Stimulated activated naive B cell treated with anti-CD40 and anti-IgM and Interleukin-4, amounts not matched to agents 10 μg/mL and 1 μg/mL and 100 μg/mL, for 72 hours (primary cell): ENCODE measurements at regions not wholly inside any gene's neighbourhood (a gene's known extent, or its start where the extent isn't known, plus 50 kb on each side); places are given as distances from the start of the nearest gene placed in this dataset.

Source experiments
- ATAC-seq, 2 donors: fragments of 150-1000 bp; cut with Tn5 transposase; replicated peaks; 2 replicates each; pipeline ENCODE4 v1.10.0; 2021; ENCODE audit warnings: moderate library complexity in 1 of 2
- DNase-seq: peaks from one replicate; pipeline ENCODE4 v3.0.0; 2021
- H3K27ac Mint-ChIP-seq: one replicate; pipeline ENCODE4 v1.8.0; 2022; ENCODE audit warnings: mild to moderate bottlenecking, mixed read lengths
- H3K27me3 Mint-ChIP-seq, 2 donors: one replicate each; pipeline ENCODE4 v1.8.0; 2022; ENCODE audit warnings: mixed read lengths in 2 of 2
- H3K36me3 Mint-ChIP-seq, 2 donors: one replicate each; pipeline ENCODE4 v1.8.0; 2022; ENCODE audit warnings: mixed read lengths in 2 of 2, mild to moderate bottlenecking in 1 of 2
- H3K4me1 Mint-ChIP-seq, 2 donors: one replicate each; pipeline ENCODE4 v1.8.0; 2022; ENCODE audit warnings: mixed read lengths in 2 of 2, mild to moderate bottlenecking in 1 of 2
- H3K4me3 Mint-ChIP-seq, 2 donors: one replicate each; pipeline ENCODE4 v1.8.0; 2022; ENCODE audit warnings: mild to moderate bottlenecking in 2 of 2, mixed read lengths in 2 of 2, moderate library complexity in 1 of 2
- H3K9me3 Mint-ChIP-seq, 2 donors: one replicate each; pipeline ENCODE4 v1.8.0; 2022; ENCODE audit warnings: mixed read lengths in 2 of 2, mild to moderate bottlenecking in 1 of 2

- H3K27me3 Mint-ChIP-seq: no peaks in the 10 kb centered on the region
- peaks cover 0 to 1% of the 10 kb centered on the region in 2 donors for H3K9me3 Mint-ChIP-seq
- DNase-seq (no peak), ATAC-seq (no peak)
- H3K27ac Mint-ChIP-seq: no peak overlapping the region
- H3K4me1 Mint-ChIP-seq: peaks cover 17 to 23% of the 10 kb centered on the region in 2 donors
- no peak overlapping the region for H3K4me3 Mint-ChIP-seq
- no peaks in the 10 kb centered on the region for H3K36me3 Mint-ChIP-seq
These were observed 245.3 kb upstream of the ZPLD1 start for GRCh38 chr3:102189541-102189940.

- no peak for DNase-seq
- Mint-ChIP-seq H3K36me3 (no peaks in the 10 kb centered on the region), H3K27ac (no peak overlapping the region), H3K4me1 (peaks cover 19 to 27% of the 10 kb centered on the region in 2 donors), H3K4me3 (no peak overlapping the region), H3K27me3 (no peaks in the 10 kb centered on the region), H3K9me3 (peaks cover 0 to 1% of the 10 kb centered on the region in 2 donors)
- ATAC-seq: no peak
These were observed 244.7 kb upstream of the ZPLD1 start for GRCh38 chr3:102189956-102190723.

GRCh38 chr3:102192575-102192974 lies 242.2 kb upstream of the ZPLD1 start:
- no peaks in the 10 kb centered on the region for H3K9me3 Mint-ChIP-seq
- ATAC-seq (no peak), DNase-seq (no peak)
- H3K27ac Mint-ChIP-seq: no peak overlapping the region
- no peak overlapping the region for H3K4me3 Mint-ChIP-seq
- no peaks in the 10 kb centered on the region for H3K36me3 Mint-ChIP-seq
- H3K4me1 Mint-ChIP-seq: peaks cover 20 to 31% of the 10 kb centered on the region in 2 donors
- H3K27me3 Mint-ChIP-seq: no peaks in the 10 kb centered on the region

GRCh38 chr3:102193255-102193654 lies 241.6 kb upstream of the ZPLD1 start:
- Mint-ChIP-seq H3K36me3 (no peaks in the 10 kb centered on the region), H3K4me1 (peaks cover 20 to 31% of the 10 kb centered on the region in 2 donors), H3K9me3 (no peaks in the 10 kb centered on the region), H3K27ac (peak overlapping the region; percentile 20), H3K27me3 (no peaks in the 10 kb centered on the region), H3K4me3 (peak overlapping the region; percentile 2 to 4)
- ATAC-seq (peak; percentile 67 to 77), DNase-seq (no peak)

GRCh38 chr3:102194001-102194400 lies 240.8 kb upstream of the ZPLD1 start:
- H3K27ac Mint-ChIP-seq: no peak overlapping the region
- no peaks in the 10 kb centered on the region for H3K27me3 Mint-ChIP-seq
- H3K4me1 Mint-ChIP-seq: peaks cover 20 to 31% of the 10 kb centered on the region in 2 donors
- DNase-seq: no peak
- no peaks in the 10 kb centered on the region for H3K9me3 Mint-ChIP-seq
- peak in 1 of 2 donors; percentile 15 for ATAC-seq
- H3K4me3 Mint-ChIP-seq: no peak overlapping the region
- H3K36me3 Mint-ChIP-seq: no peaks in the 10 kb centered on the region

GRCh38 chr3:102194760-102195159 lies 240.1 kb upstream of the ZPLD1 start:
- Mint-ChIP-seq H3K36me3 (no peaks in the 10 kb centered on the region), H3K4me1 (peaks cover 18 to 31% of the 10 kb centered on the region in 2 donors), H3K4me3 (no peak overlapping the region), H3K27me3 (no peaks in the 10 kb centered on the region), H3K27ac (no peak overlapping the region), H3K9me3 (no peaks in the 10 kb centered on the region)
- ATAC-seq: peak; percentile 42 to 49
- no peak for DNase-seq

- DNase-seq (no peak), ATAC-seq (peak in 1 of 2 donors; percentile 15)
- Mint-ChIP-seq H3K36me3 (no peaks in the 10 kb centered on the region), H3K9me3 (no peaks in the 10 kb centered on the region), H3K27ac (no peak overlapping the region), H3K27me3 (no peaks in the 10 kb centered on the region), H3K4me3 (no peak overlapping the region), H3K4me1 (peaks cover 18 to 31% of the 10 kb centered on the region in 2 donors)
These were observed 239.4 kb upstream of the ZPLD1 start for GRCh38 chr3:102195198-102195948.

- Mint-ChIP-seq H3K36me3 (no peaks in the 10 kb centered on the region), H3K4me3 (no peak overlapping the region), H3K27ac (no peak overlapping the region), H3K27me3 (no peaks in the 10 kb centered on the region), H3K4me1 (peaks cover 2 to 4% of the 10 kb centered on the region in 2 donors), H3K9me3 (no peaks in the 10 kb centered on the region)
- DNase-seq (no peak), ATAC-seq (no peak)
These were observed 234.7 kb upstream of the ZPLD1 start for GRCh38 chr3:102200126-102200525.

- Mint-ChIP-seq H3K36me3 (no peaks in the 10 kb centered on the region), H3K4me1 (peaks cover 4% of the 10 kb centered on the region in 2 donors), H3K4me3 (no peak overlapping the region), H3K27ac (no peak overlapping the region), H3K9me3 (no peaks in the 10 kb centered on the region), H3K27me3 (no peaks in the 10 kb centered on the region)
- DNase-seq (no peak), ATAC-seq (peak; percentile 44 to 55)
These were observed 234.3 kb upstream of the ZPLD1 start for GRCh38 chr3:102200560-102200959.

- Mint-ChIP-seq H3K4me1 (peaks cover 11 to 13% of the 10 kb centered on the region in 2 donors), H3K27me3 (no peaks in the 10 kb centered on the region), H3K4me3 (no peak overlapping the region), H3K36me3 (peaks cover 3 to 5% of the 10 kb centered on the region in 2 donors), H3K27ac (no peak overlapping the region), H3K9me3 (peaks cover 0 to 5% of the 10 kb centered on the region in 2 donors)
- peak; percentile 80 to 81 for ATAC-seq
- no peak for DNase-seq
These were observed 229.2 kb upstream of the ZPLD1 start for GRCh38 chr3:102205647-102206046.

GRCh38 chr3:102206511-102207031 lies 228.2 kb upstream of the ZPLD1 start:
- DNase-seq (no peak), ATAC-seq (peak in 1 of 2 donors; percentile 51)
- H3K4me1 Mint-ChIP-seq: peaks cover 11 to 13% of the 10 kb centered on the region in 2 donors
- H3K27ac Mint-ChIP-seq: peak overlapping the region; percentile 60
- H3K36me3 Mint-ChIP-seq: peaks cover 3 to 8% of the 10 kb centered on the region in 2 donors
- H3K4me3 Mint-ChIP-seq: no peak overlapping the region
- peaks cover 0 to 6% of the 10 kb centered on the region in 2 donors for H3K9me3 Mint-ChIP-seq
- H3K27me3 Mint-ChIP-seq: no peaks in the 10 kb centered on the region

GRCh38 chr3:102207151-102207571 lies 227.7 kb upstream of the ZPLD1 start:
- ATAC-seq (no peak), DNase-seq (no peak)
- H3K36me3 Mint-ChIP-seq: peaks cover 3 to 13% of the 10 kb centered on the region in 2 donors
- no peak overlapping the region for H3K4me3 Mint-ChIP-seq
- peaks cover 0 to 6% of the 10 kb centered on the region in 2 donors for H3K9me3 Mint-ChIP-seq
- no peaks in the 10 kb centered on the region for H3K27me3 Mint-ChIP-seq
- no peak overlapping the region for H3K27ac Mint-ChIP-seq
- H3K4me1 Mint-ChIP-seq: peaks cover 11 to 13% of the 10 kb centered on the region in 2 donors

GRCh38 chr3:102215166-102215565 lies 219.6 kb upstream of the ZPLD1 start:
- peaks cover 6 to 8% of the 10 kb centered on the region in 2 donors for H3K9me3 Mint-ChIP-seq
- H3K4me3 Mint-ChIP-seq: no peak overlapping the region
- DNase-seq: no peak
- ATAC-seq: no peak
- H3K4me1 Mint-ChIP-seq: peaks cover 6 to 8% of the 10 kb centered on the region in 2 donors
- no peak overlapping the region for H3K27ac Mint-ChIP-seq
- H3K36me3 Mint-ChIP-seq: peaks cover 5 to 17% of the 10 kb centered on the region in 2 donors
- H3K27me3 Mint-ChIP-seq: no peaks in the 10 kb centered on the region

- H3K27me3 Mint-ChIP-seq: peaks cover 4 to 6% of the 10 kb centered on the region in 2 donors
These were observed 211.7 kb upstream of the ZPLD1 start for GRCh38 chr3:102223132-102223531.

More at GRCh38 chr3:102223132-102223531, 211.7 kb upstream of the ZPLD1 start:
- H3K4me3 Mint-ChIP-seq: no peak overlapping the region
- peak overlapping the region; percentile 25 for H3K27ac Mint-ChIP-seq
- H3K36me3 Mint-ChIP-seq: peaks cover 3% of the 10 kb centered on the region in 2 donors
- ATAC-seq (no peak), DNase-seq (no peak)
- peaks cover 24 to 43% of the 10 kb centered on the region in 2 donors for H3K4me1 Mint-ChIP-seq
- H3K9me3 Mint-ChIP-seq: peaks cover 3 to 4% of the 10 kb centered on the region in 2 donors
